Heart right ventricle (tissue), 16 donors: ENCODE measurements at regions not wholly inside any gene's neighbourhood (a gene's known extent, or its start where the extent isn't known, plus 50 kb on each side); places are given as distances from the start of the nearest gene placed in this dataset.

Source experiments
- ATAC-seq, 8 donors: fragments of 200-7000 bp; cut with Tn5 transposase; one replicate each; pipeline ENCODE4 v1.9.1; 2020; ENCODE audit warnings: mild to moderate bottlenecking in 8 of 8, moderate library complexity in 8 of 8, moderate number of reproducible peaks in 1 of 8
- DNase-seq, 2 donors: peaks; one replicate each; pipeline ENCODE4 v3.0.0-alpha.2; 2020
- H3K27ac ChIP-seq, 10 donors: fragments of 200-600 bp; sonication (generic) in 2 of 10; one replicate each; pipeline versions ENCODE4 v1.5.0 to v1.8.0; 2020 to 2022; ENCODE audit warnings: mild to moderate bottlenecking in 3 of 10
- H3K27me3 ChIP-seq, 7 donors: fragments of 200-600 bp; one replicate each; pipeline ENCODE4 v1.8.0; 2021 to 2022; ENCODE audit warnings: mild to moderate bottlenecking in 2 of 7
- H3K36me3 ChIP-seq, 9 donors: fragments of 200-600 bp; sonication (generic) in 1 of 9; one replicate each; pipeline versions ENCODE4 v1.5.0 to v1.8.0; 2020 to 2022; ENCODE audit warnings: mild to moderate bottlenecking in 2 of 9
- H3K4me1 ChIP-seq, 9 donors: fragments of 200-600 bp; sonication (generic) in 1 of 9; one replicate each; pipeline versions ENCODE4 v1.5.0 to v1.8.0; 2020 to 2022; ENCODE audit warnings: mild to moderate bottlenecking in 4 of 9
- H3K4me3 ChIP-seq, 10 donors: fragments of 200-600 bp; sonication (generic) in 2 of 10; one replicate each; pipeline versions ENCODE4 v1.5.0 to v1.8.0; 2020 to 2022; ENCODE audit warnings: mild to moderate bottlenecking in 7 of 10, moderate library complexity in 2 of 10
- H3K9me3 ChIP-seq, 11 donors: fragments of 200-600 bp in 10 of 11; sonication (generic) in 2 of 11; one replicate each; pipeline versions ENCODE4 v1.5.0 to v1.8.0; 2013 to 2022; ENCODE audit warnings: mild to moderate bottlenecking in 2 of 11, control low read depth in 1 of 11, moderate library complexity in 1 of 11
- WGBS, 2 donors: extraction: QIAGEN DNeasy Blood & Tissue Kit; methylation state at CpG; one replicate each; pipeline ENCODE4 v1.1.7; 2013; ENCODE audit warnings: inconsistent platforms in 1 of 2; 5-methylcytosine and 5-hydroxymethylcytosine counted together
- intact Hi-C, 10 donors: fragments of 100-400 bp; cut with DNase I; formaldehyde crosslinking; loops; one replicate each; pipeline versions ENCODE4 v1.11.1 to v1.14.2; 2022
- TF ChIP-seq, protein P1 (sequence below), 9 donors: fragments of 200-600 bp; sonication (generic) in 2 of 9; IDR thresholded peaks; one replicate each; pipeline versions ENCODE4 v1.5.0 to v1.8.0; 2021 to 2022; ENCODE audit warnings: antibody characterized with exemption in 9 of 9, mild to moderate bottlenecking in 5 of 9, moderate library complexity in 1 of 9
- donor health status: Arrhythmogenic right ventricular cardiomyopathy.
- donor health status: ischemic (EF 13 %, LVEDD 7.1; RV severe dilation, severe dysfunction).
- donor health status: healthy with polysubstance abuse.
- donor health status: DM: no; HTN: yes; CAD: no.
- donor health status: DM: no; HTN: no; CAD: no.
- donor health status: ischemic (EF 25% LVEDD 6.9; RV normal size, moderate dysfunction).
- donor health status: ischemic (EF 25% LVEDD 5.7; RV mildly dilated, moderate dysfunction).
- donor health status: healthy.
- donor health status: DM: yes; HTN: yes; CAD: no.
- donor health status: Ischemic cardiomyopathy.
- donor health status: ischemic (EF 35%, LVEDD 5.7; RV mildly dilated, moderate dysfunction).
- donor health status: nonischemic (EF 11% LVEDD 7.7; RV severe dilation, severe dysfunction).
- donor health status: DM: yes; HTN: yes; CAD: no.
- donor health status: PGD.
- donor health status: ischemic (EF 29% LVEDD 5.4; RV normal size, mild dysfunction).
- donor health status: nonischemic (EF 23%, LVEDD 6.1; RV moderate dilation, normal function).

DNA sequence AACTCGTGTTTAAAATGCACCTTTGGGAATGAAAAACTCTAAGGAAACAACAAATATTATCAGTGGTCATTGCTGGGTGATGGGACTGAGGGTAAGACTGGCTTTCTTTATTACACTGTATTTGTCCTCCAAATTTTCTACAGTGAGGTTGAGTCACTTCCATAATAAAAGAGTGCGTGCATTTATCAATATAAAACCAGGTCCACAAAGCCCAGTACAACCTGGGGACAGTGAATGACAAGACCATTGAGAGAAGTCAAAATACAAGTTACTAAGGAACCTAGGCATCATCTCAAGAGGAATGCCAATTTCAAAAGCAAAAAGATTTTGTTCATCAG is 76.4 kb downstream of the MAGED4 start:
- H3K27ac ChIP-seq, result peak overlapping the region in 5 of 10 donors; percentile 75 to 93 (median 88)
- no peaks in the 10 kb centered on the region for H3K36me3 ChIP-seq
- no peak for ATAC-seq
- WGBS, 2 donors, result 6 to 9% methylated on average over 2 of the region's 2 CpGs
- TF ChIP-seq, protein P1, sequence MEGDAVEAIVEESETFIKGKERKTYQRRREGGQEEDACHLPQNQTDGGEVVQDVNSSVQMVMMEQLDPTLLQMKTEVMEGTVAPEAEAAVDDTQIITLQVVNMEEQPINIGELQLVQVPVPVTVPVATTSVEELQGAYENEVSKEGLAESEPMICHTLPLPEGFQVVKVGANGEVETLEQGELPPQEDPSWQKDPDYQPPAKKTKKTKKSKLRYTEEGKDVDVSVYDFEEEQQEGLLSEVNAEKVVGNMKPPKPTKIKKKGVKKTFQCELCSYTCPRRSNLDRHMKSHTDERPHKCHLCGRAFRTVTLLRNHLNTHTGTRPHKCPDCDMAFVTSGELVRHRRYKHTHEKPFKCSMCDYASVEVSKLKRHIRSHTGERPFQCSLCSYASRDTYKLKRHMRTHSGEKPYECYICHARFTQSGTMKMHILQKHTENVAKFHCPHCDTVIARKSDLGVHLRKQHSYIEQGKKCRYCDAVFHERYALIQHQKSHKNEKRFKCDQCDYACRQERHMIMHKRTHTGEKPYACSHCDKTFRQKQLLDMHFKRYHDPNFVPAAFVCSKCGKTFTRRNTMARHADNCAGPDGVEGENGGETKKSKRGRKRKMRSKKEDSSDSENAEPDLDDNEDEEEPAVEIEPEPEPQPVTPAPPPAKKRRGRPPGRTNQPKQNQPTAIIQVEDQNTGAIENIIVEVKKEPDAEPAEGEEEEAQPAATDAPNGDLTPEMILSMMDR (IDR thresholded peaks at IDR 0.05), result no peak
- intact Hi-C loops, result no loop called here
- H3K27me3 ChIP-seq, result peaks cover 0 to 57% (median 0%) of the 10 kb centered on the region in 7 donors
- H3K4me3 ChIP-seq, result peak overlapping the region in 6 of 10 donors; percentile 49 to 75 (median 64)
- H3K9me3 ChIP-seq, result no peaks in the 10 kb centered on the region
- H3K4me1 ChIP-seq, result peaks cover 0 to 11% (median 0%) of the 10 kb centered on the region in 9 donors
- DNase-seq, result no peak

DNA sequence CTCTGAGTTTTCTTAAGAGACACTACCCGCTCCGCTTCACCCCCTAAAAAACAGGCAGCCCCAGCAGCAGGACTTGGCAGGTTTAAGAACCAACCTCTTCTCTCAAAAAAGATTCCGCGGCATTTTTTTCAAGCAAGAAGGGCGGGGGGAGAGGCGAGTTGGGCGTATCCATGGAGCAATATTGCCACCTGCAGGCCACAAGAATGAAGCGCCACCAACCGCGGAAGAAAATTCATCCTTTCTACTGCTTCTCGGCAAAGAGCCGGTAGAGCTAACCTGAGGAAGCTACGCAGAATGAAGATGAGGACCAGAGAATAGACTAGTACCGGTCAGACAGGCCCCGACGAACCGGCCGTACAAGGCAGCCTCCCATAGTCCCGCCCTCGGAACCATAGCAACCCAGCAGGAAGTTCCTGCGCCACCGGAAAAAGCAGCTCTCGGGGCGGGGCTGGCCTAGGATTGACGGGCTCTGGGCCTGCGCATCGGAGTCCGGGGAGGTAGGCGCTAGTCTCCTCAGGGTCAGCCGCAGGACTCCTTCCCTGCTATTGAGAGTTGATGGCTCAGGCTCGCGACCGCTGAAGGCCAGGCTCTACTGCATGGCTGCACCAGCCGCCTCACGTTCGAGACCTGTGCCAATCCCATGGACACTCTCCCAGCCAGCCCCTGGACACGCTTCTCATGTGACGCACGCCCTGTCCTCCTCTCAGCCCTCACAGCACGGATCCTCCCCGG is 76.9 kb downstream of the MAGED4 start:
- H3K27me3 ChIP-seq, result peaks cover 0 to 58% (median 0%) of the 10 kb centered on the region in 7 donors
- H3K4me3 ChIP-seq, result peak overlapping the region; percentile 41 to 75 (median 61)
- ATAC-seq, result peak; percentile 99 to 100 (median 100)
- no peaks in the 10 kb centered on the region for H3K9me3 ChIP-seq
- peak; percentile 90 to 94 for DNase-seq
- intact Hi-C loops, result no loop called here
- H3K27ac ChIP-seq, result peak overlapping the region; percentile 44 to 93 (median 88)
- 0% methylated on average over 38 to 41 of the region's 41 CpGs for WGBS, 2 donors
- H3K36me3 ChIP-seq, result no peaks in the 10 kb centered on the region
- TF ChIP-seq, protein P1 (IDR thresholded peaks at IDR 0.05), result peak; percentile 63 to 96 (median 84)
- H3K4me1 ChIP-seq, result peaks cover 0 to 11% (median 0%) of the 10 kb centered on the region in 9 donors

DNA sequence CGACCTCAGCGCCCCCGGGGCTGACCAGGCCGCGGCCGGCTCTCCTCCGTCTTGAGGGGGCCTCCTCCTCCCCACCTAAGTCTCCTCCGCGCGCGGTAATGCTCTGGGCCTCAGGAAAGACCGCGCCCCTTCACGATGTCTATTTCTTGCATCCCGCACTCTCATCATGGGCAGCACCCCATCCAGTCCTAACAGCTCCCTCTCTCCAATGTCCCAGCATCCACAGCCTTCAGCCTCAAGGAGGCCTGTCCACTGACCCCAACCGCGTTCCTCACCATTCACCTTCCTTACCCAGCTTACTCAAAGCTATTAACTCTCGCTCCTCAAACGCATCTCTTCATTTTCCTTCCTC is 77.5 kb downstream of the MAGED4 start:
- Histone ChIP-seq H3K9me3 (no peaks in the 10 kb centered on the region), H3K27ac (peak overlapping the region; percentile 44 to 93 (median 88)), H3K27me3 (peaks cover 0 to 55% (median 0%) of the 10 kb centered on the region in 7 donors), H3K4me3 (peak overlapping the region; percentile 41 to 75 (median 61)), H3K4me1 (peaks cover 0 to 11% (median 0%) of the 10 kb centered on the region in 9 donors), H3K36me3 (no peaks in the 10 kb centered on the region)
- WGBS, 2 donors, result 11% methylated on average over 12 to 19 of the region's 19 CpGs
- intact Hi-C loops, result no loop called here
- ATAC-seq (peak; percentile 2 to 42 (median 14)), DNase-seq (no peak)
- TF ChIP-seq, protein P1 (IDR thresholded peaks at IDR 0.05), result no peak

DNA sequence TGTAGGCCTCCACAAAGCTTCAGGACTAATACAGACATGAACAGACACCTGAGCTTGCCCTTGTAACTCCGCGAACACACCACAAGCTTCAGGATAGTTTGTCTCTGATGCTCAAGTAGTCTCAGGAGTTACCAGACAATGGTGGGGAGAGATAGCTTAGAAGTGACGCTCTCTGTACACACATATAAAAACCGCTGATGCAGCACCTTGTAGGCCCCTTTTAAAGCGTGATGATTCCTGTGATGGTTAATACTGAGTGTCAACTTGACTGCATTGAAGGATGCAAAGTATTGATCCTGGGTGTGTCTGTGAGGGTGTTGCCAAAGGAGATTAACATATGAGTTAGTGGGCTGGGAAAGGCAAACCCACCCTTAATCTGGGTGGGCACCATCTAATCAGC is 78.7 kb downstream of the MAGED4 start:
- H3K27me3 ChIP-seq, result peaks cover 0 to 43% (median 0%) of the 10 kb centered on the region in 7 donors
- WGBS, 2 donors, result 97 to 99% methylated on average over 5 of the region's 5 CpGs
- intact Hi-C loops, result no loop called here
- H3K9me3 ChIP-seq, result no peaks in the 10 kb centered on the region
- no peak overlapping the region for H3K27ac ChIP-seq
- no peak for ATAC-seq
- no peaks in the 10 kb centered on the region for H3K36me3 ChIP-seq
- peaks cover 0 to 11% (median 0%) of the 10 kb centered on the region in 9 donors for H3K4me1 ChIP-seq
- DNase-seq, result no peak
- TF ChIP-seq, protein P1 (IDR thresholded peaks at IDR 0.05), result no peak
- H3K4me3 ChIP-seq, result no peak overlapping the region
